ENCODE measurements at regions not wholly inside any gene's neighbourhood (a gene's known extent, or its start where the extent isn't known, plus 50 kb on each side); places are given as distances from the start of the nearest gene placed in this dataset.

DNA sequence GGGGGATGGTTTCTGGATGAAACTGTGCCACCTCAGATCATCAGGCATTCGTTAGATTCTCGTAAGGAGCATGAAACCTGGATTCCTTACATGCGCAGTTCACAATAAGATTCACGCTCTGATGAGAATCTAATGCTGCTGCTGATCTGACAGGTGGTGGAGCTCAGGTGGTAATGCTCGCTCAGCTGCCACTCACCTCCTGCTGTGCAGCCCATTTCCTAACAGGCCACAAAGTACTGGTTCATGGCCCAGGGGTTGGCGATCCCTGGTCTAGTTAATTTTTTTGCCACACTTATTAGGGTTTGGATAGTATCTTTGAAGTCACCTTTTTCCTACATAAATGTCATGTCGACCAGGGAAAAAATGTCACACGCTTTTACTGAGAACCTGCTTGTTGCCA lies 96.8 kb upstream of the MLIP start:
- H3K9me3 ChIP-seq (ENCODE audit: control insufficient read depth, insufficient read depth, low read length) = no peaks in the 10 kb centered on the region
- no peak overlapping the region for H3K18ac ChIP-seq (ENCODE audit: low read depth, low read length)
- POLR2A ChIA-PET (ENCODE audit: unreplicated experiment) = no interaction called here
- in situ Hi-C loops (cut with MboI; ENCODE audit: low sequenced_read_pairs) (no loop called here), intact Hi-C loops (cut with micrococcal nuclease) (no loop called here), dilution Hi-C loops (cut with HindIII; ENCODE audit: low sequenced_read_pairs, unreplicated experiment) (no loop called here)
- H4K5ac ChIP-seq (ENCODE audit: low read depth, low read length) = no peak overlapping the region
- H4K20me1 ChIP-seq (ENCODE audit: insufficient read depth, low read length) = no peaks in the 10 kb centered on the region
- WGBS, 2 experiments (ENCODE audit: extremely low coverage in 2 of 2, insufficient read length in 1 of 2) = no CpG with 5 or more reads among the region's 8 CpGs
- no peak overlapping the region for H2AK9ac ChIP-seq (replicated peaks; ENCODE audit: low read depth, low read length, poor library complexity)
- H3K4me1 ChIP-seq (ENCODE audit: control insufficient read depth, insufficient read depth, low read length) = no peaks in the 10 kb centered on the region
- no peaks in the 10 kb centered on the region for H3K36me3 ChIP-seq (ENCODE audit: control insufficient read depth, insufficient read depth, low read length)
- H4K91ac ChIP-seq (ENCODE audit: insufficient read depth, low read depth, low read length) = no peak overlapping the region
- BruUV-seq (replicated peaks) = no TSS peak
- TF ChIP-seq, protein P1, sequence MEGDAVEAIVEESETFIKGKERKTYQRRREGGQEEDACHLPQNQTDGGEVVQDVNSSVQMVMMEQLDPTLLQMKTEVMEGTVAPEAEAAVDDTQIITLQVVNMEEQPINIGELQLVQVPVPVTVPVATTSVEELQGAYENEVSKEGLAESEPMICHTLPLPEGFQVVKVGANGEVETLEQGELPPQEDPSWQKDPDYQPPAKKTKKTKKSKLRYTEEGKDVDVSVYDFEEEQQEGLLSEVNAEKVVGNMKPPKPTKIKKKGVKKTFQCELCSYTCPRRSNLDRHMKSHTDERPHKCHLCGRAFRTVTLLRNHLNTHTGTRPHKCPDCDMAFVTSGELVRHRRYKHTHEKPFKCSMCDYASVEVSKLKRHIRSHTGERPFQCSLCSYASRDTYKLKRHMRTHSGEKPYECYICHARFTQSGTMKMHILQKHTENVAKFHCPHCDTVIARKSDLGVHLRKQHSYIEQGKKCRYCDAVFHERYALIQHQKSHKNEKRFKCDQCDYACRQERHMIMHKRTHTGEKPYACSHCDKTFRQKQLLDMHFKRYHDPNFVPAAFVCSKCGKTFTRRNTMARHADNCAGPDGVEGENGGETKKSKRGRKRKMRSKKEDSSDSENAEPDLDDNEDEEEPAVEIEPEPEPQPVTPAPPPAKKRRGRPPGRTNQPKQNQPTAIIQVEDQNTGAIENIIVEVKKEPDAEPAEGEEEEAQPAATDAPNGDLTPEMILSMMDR (conservative IDR thresholded peaks at IDR 0.05; ENCODE audit: low read depth, low read length) = no peak
- no peak overlapping the region for H3K23ac ChIP-seq (ENCODE audit: low read depth, low read length)
- H2AK5ac ChIP-seq (ENCODE audit: low read depth, low read length) = no peak overlapping the region
- H3K4ac ChIP-seq (ENCODE audit: low read depth, low read length) = no peak overlapping the region
- no peak overlapping the region for H3K56ac ChIP-seq (ENCODE audit: extremely low read depth, insufficient read depth, low read length)
- no peak overlapping the region for H2BK120ac ChIP-seq (ENCODE audit: low read depth, low read length)
- no peak overlapping the region for H4K8ac ChIP-seq (ENCODE audit: low read depth in 2 of 2, low read length in 2 of 2)
- no peak overlapping the region for H3K9ac ChIP-seq (ENCODE audit: low read depth, low read length)
- CTCF ChIA-PET = no interaction called here
- ATAC-seq (ENCODE audit: low read depth) (no peak), DNase-seq (no peak)
- no peak overlapping the region for H2BK20ac ChIP-seq (ENCODE audit: low read depth, low read length)
- no peaks in the 10 kb centered on the region; the same call in 1 of the 2 replicates for H3K9me1 ChIP-seq (ENCODE audit: insufficient read depth, low read length)
- H3K27me3 ChIP-seq (ENCODE audit: control insufficient read depth, insufficient read depth, low read length) = no peaks in the 10 kb centered on the region
- no peak overlapping the region for H3K27ac ChIP-seq (ENCODE audit: insufficient read depth, low read length)
- H3K4me2 ChIP-seq (ENCODE audit: low read depth, low read length) = no peak overlapping the region
- H3K79me1 ChIP-seq (ENCODE audit: low read depth in 1 of 2, low read length in 2 of 2) = no peaks in the 10 kb centered on the region
- no peak overlapping the region for H3K4me3 ChIP-seq (ENCODE audit: insufficient read depth, low read depth, low read length)
- H3K14ac ChIP-seq (replicated peaks; ENCODE audit: low read depth, low read length) = no peak overlapping the region
- H2BK5ac ChIP-seq (ENCODE audit: low read depth, low read length, poor library complexity, severe bottlenecking) = no peak overlapping the region
- H2BK15ac ChIP-seq (ENCODE audit: low read depth, low read length) = no peak overlapping the region
- H2AFZ ChIP-seq (replicated peaks; ENCODE audit: low read length, poor library complexity) = no peak overlapping the region

Data from IMR-90 (cell line).